DMS 273 treated with DMSO at 0.1 percent for 48 hours (cell line): ENCODE measurements at regions not wholly inside any gene's neighbourhood (a gene's known extent, or its start where the extent isn't known, plus 50 kb on each side); places are given as distances from the start of the nearest gene placed in this dataset.
"Not testable (repeated sequence)": the region's sequence is repeated elsewhere in the genome, so short reads cannot be mapped to it uniquely, and the experiment has no call there.

Experiments used
- DNase-seq: peaks from one replicate; lab custom pipeline; 2025; lab: John Stamatoyannopoulos, UW

GRCh38 chr5:152456815-152457443 is 51.9 kb upstream of the NMUR2 start:
- DNase-seq, result no peak

- DNase-seq, result no peak
These were observed 57.1 kb upstream of the NMUR2 start for GRCh38 chr5:152462021-152462721.

- DNase-seq, result no peak
These were observed 59.0 kb upstream of the NMUR2 start for GRCh38 chr5:152464048-152464447.

- DNase-seq, result no peak
These were observed 60.1 kb upstream of the NMUR2 start for GRCh38 chr5:152465140-152465539.

GRCh38 chr5:152466085-152466745 is 61.1 kb upstream of the NMUR2 start:
- no peak for DNase-seq

- no peak for DNase-seq
These were observed 65.1 kb upstream of the NMUR2 start for GRCh38 chr5:152470167-152470566.

- DNase-seq, result no peak
These were observed 67.0 kb upstream of the NMUR2 start for GRCh38 chr5:152472083-152472482.

- no peak for DNase-seq
These were observed 69.9 kb upstream of the NMUR2 start for GRCh38 chr5:152474961-152475360.

GRCh38 chr5:152477536-152477935 is 72.5 kb upstream of the NMUR2 start:
- no peak for DNase-seq

GRCh38 chr5:152479866-152480265 is 74.8 kb upstream of the NMUR2 start:
- not testable (repeated sequence) for DNase-seq

- DNase-seq, result not testable (repeated sequence)
These were observed 75.6 kb upstream of the NMUR2 start for GRCh38 chr5:152480677-152481076.

GRCh38 chr5:152487130-152487529 is 82.1 kb upstream of the NMUR2 start:
- no peak for DNase-seq

GRCh38 chr5:152488869-152489268 is 83.8 kb upstream of the NMUR2 start:
- no peak for DNase-seq

- DNase-seq, result no peak
These were observed 94.9 kb upstream of the NMUR2 start for GRCh38 chr5:152499814-152500535.

- no peak for DNase-seq
These were observed 96.2 kb upstream of the NMUR2 start for GRCh38 chr5:152501294-152501693.

- DNase-seq, result no peak
These were observed 98.1 kb upstream of the NMUR2 start for GRCh38 chr5:152503206-152503605.

- no peak for DNase-seq
These were observed 100.5 kb upstream of the NMUR2 start for GRCh38 chr5:152505442-152506042.

- no peak for DNase-seq
These were observed 106.0 kb upstream of the NMUR2 start for GRCh38 chr5:152511120-152511519.

GRCh38 chr5:152511531-152512132 is 106.6 kb upstream of the NMUR2 start:
- no peak for DNase-seq

GRCh38 chr5:152514827-152515397 is 109.8 kb upstream of the NMUR2 start:
- no peak for DNase-seq

- no peak for DNase-seq
These were observed 118.9 kb upstream of the NMUR2 start for GRCh38 chr5:152523964-152524363.
